WTC11 (cell line): ENCODE measurements at regions not wholly inside any gene's neighbourhood (a gene's known extent, or its start where the extent isn't known, plus 50 kb on each side); places are given as distances from the start of the nearest gene placed in this dataset.
A peak's percentile ranks its signal among the peaks of the same experiment; 100 is the strongest.

Experiments
- ATAC-seq: fragments of 200-7000 bp; cut with Tn5 transposase; 2 replicates; pipeline ENCODE4 v1.10.0; 2021; ENCODE audit warnings: mild to moderate bottlenecking, moderate library complexity
- CTCF ChIA-PET: fragments of 300-600 bp; sonication (Branson Sonifier 250); formaldehyde crosslinking; loops from one replicate; lab custom pipeline; 2021; ENCODE audit warnings: antibody characterized with exemption; lab: Charles Lee
- POLR2A ChIA-PET: fragments of 350-600 bp; sonication (Branson Sonifier 250); formaldehyde crosslinking; loops from one replicate; lab custom pipeline; 2021; ENCODE audit warnings: antibody characterized with exemption; lab: Charles Lee
- DNase-seq: peaks from one replicate; pipeline ENCODE4 v3.0.0; 2021; ENCODE audit warnings: low spot score
- H3K27ac Mint-ChIP-seq: 2 replicates; pipeline ENCODE4 v1.8.0; 2021; ENCODE audit warnings: mixed read lengths
- H3K27me3 Mint-ChIP-seq: 2 replicates; pipeline ENCODE4 v1.8.0; 2021; ENCODE audit warnings: low read depth, mild to moderate bottlenecking, moderate library complexity, mixed read lengths
- H3K36me3 Mint-ChIP-seq: 2 replicates; pipeline ENCODE4 v1.8.0; 2021; ENCODE audit warnings: mixed read lengths
- H3K4me1 Mint-ChIP-seq: 2 replicates; pipeline ENCODE4 v1.8.0; 2022; ENCODE audit warnings: mixed read lengths
- H3K4me3 Mint-ChIP-seq: 2 replicates; pipeline ENCODE4 v1.8.0; 2021; ENCODE audit warnings: mild to moderate bottlenecking, moderate library complexity, mixed read lengths
- H3K9me3 Mint-ChIP-seq: 2 replicates; pipeline ENCODE4 v1.8.0; 2021; ENCODE audit warnings: mixed read lengths
- ATF6 ChIP-seq: sonication (generic); formaldehyde crosslinking; IDR thresholded peaks from 2 replicates; pipeline ENCODE4 v1.8.1; 2023; ENCODE audit warnings: mild to moderate bottlenecking, missing genetic modification reagents
- CTCF ChIP-seq: fragments of 200-600 bp; IDR thresholded peaks from 2 replicates; pipeline ENCODE4 v1.8.0; 2022; ENCODE audit warnings: antibody characterized with exemption
- E2F1 ChIP-seq: sonication (generic); formaldehyde crosslinking; IDR thresholded peaks from 2 replicates; pipeline ENCODE4 v1.8.0; 2022; ENCODE audit warnings: mild to moderate bottlenecking, missing genetic modification reagents
- E2F4 ChIP-seq: sonication (generic); formaldehyde crosslinking; IDR thresholded peaks from 2 replicates; pipeline ENCODE4 v1.8.1; 2022; ENCODE audit warnings: low read depth, mild to moderate bottlenecking, moderate library complexity, missing genetic modification reagents, borderline replicate concordance
- ERG ChIP-seq: fragments of 250-450 bp; sonication (Bioruptor Pico); IDR thresholded peaks from 2 replicates; pipeline ENCODE4 v1.8.0; 2021; ENCODE audit warnings: mild to moderate bottlenecking
- ESRRA ChIP-seq: sonication (generic); formaldehyde crosslinking; IDR thresholded peaks from 2 replicates; pipeline ENCODE4 v1.8.1; 2022; ENCODE audit warnings: mild to moderate bottlenecking, missing genetic modification reagents, borderline replicate concordance
- ETV6 ChIP-seq: sonication (generic); formaldehyde crosslinking; IDR thresholded peaks from 2 replicates; pipeline ENCODE4 v1.8.1; 2022; ENCODE audit warnings: mild to moderate bottlenecking, missing genetic modification reagents
- GTF2I ChIP-seq: fragments of 250-450 bp; sonication (Bioruptor Pico); conservative IDR thresholded peaks from 2 replicates; pipeline ENCODE4 v1.4.0; 2021; ENCODE audit warnings: mild to moderate bottlenecking
- IRF2 ChIP-seq: sonication (generic); formaldehyde crosslinking; IDR thresholded peaks from 2 replicates; pipeline ENCODE4 v1.8.0; 2022; ENCODE audit warnings: low read depth, missing genetic modification reagents, borderline replicate concordance
- JUN ChIP-seq: sonication (generic); formaldehyde crosslinking; IDR thresholded peaks from 2 replicates; pipeline ENCODE4 v1.8.0; 2023; ENCODE audit warnings: mild to moderate bottlenecking, missing genetic modification reagents
- MLX ChIP-seq: sonication (generic); formaldehyde crosslinking; IDR thresholded peaks from 2 replicates; pipeline ENCODE4 v1.8.1; 2023; ENCODE audit warnings: mild to moderate bottlenecking, missing genetic modification reagents, moderate library complexity
- NR1H2 ChIP-seq: sonication (generic); formaldehyde crosslinking; IDR thresholded peaks from 2 replicates; pipeline ENCODE4 v1.9.0; 2021; ENCODE audit warnings: mild to moderate bottlenecking, moderate library complexity, missing genetic modification reagents
- RORB ChIP-seq: fragments of 250-450 bp; sonication (Bioruptor Pico); IDR thresholded peaks from 2 replicates; pipeline ENCODE4 v1.9.0; 2021; ENCODE audit warnings: mild to moderate bottlenecking
- SMAD3 ChIP-seq: sonication (generic); formaldehyde crosslinking; IDR thresholded peaks from 2 replicates; pipeline ENCODE4 v1.8.0; 2022; ENCODE audit warnings: missing genetic modification reagents, mild to moderate bottlenecking, borderline replicate concordance
- SOX15 ChIP-seq: fragments of 250-450 bp; sonication (Bioruptor Pico); IDR thresholded peaks from 2 replicates; pipeline ENCODE4 v1.9.0; 2021; ENCODE audit warnings: mild to moderate bottlenecking
- SP1 ChIP-seq: sonication (generic); formaldehyde crosslinking; conservative IDR thresholded peaks from 2 replicates; pipeline ENCODE4 v1.8.1; 2022; ENCODE audit warnings: missing genetic modification reagents
- TEAD1 ChIP-seq: sonication (generic); formaldehyde crosslinking; IDR thresholded peaks from 2 replicates; pipeline ENCODE4 v1.8.0; 2022; ENCODE audit warnings: mild to moderate bottlenecking, missing genetic modification reagents
- ZNF317 ChIP-seq: sonication (generic); formaldehyde crosslinking; IDR thresholded peaks from 2 replicates; pipeline ENCODE4 v1.8.1; 2023; ENCODE audit warnings: low read depth, mild to moderate bottlenecking, moderate library complexity, missing genetic modification reagents, borderline replicate concordance
- ZNF396 ChIP-seq: fragments of 250-450 bp; sonication (Bioruptor Pico); IDR thresholded peaks from 2 replicates; pipeline ENCODE4 v1.8.0; 2021; ENCODE audit warnings: mild to moderate bottlenecking, moderate library complexity, borderline replicate concordance
- ZNF416 ChIP-seq: fragments of 250-450 bp; sonication (Bioruptor Pico); IDR thresholded peaks from 2 replicates; pipeline ENCODE4 v1.9.0; 2021; ENCODE audit warnings: mild to moderate bottlenecking, inconsistent platforms
- TF ChIP-seq, protein P1 (sequence below): sonication (generic); formaldehyde crosslinking; IDR thresholded peaks from 2 replicates; pipeline ENCODE4 v1.8.1; 2023; ENCODE audit warnings: mild to moderate bottlenecking, moderate library complexity, missing genetic modification reagents
- TF ChIP-seq, protein P2 (sequence below): sonication (generic); formaldehyde crosslinking; IDR thresholded peaks from 2 replicates; pipeline ENCODE4 v1.8.1; 2022; ENCODE audit warnings: missing genetic modification reagents, borderline replicate concordance
- TF ChIP-seq, protein P3 (sequence below): fragments of 250-450 bp; sonication (Bioruptor Pico); IDR thresholded peaks from 2 replicates; pipeline ENCODE4 v1.9.0; 2021; ENCODE audit warnings: moderate library complexity, mild to moderate bottlenecking, inconsistent platforms, borderline replicate concordance

DNA sequence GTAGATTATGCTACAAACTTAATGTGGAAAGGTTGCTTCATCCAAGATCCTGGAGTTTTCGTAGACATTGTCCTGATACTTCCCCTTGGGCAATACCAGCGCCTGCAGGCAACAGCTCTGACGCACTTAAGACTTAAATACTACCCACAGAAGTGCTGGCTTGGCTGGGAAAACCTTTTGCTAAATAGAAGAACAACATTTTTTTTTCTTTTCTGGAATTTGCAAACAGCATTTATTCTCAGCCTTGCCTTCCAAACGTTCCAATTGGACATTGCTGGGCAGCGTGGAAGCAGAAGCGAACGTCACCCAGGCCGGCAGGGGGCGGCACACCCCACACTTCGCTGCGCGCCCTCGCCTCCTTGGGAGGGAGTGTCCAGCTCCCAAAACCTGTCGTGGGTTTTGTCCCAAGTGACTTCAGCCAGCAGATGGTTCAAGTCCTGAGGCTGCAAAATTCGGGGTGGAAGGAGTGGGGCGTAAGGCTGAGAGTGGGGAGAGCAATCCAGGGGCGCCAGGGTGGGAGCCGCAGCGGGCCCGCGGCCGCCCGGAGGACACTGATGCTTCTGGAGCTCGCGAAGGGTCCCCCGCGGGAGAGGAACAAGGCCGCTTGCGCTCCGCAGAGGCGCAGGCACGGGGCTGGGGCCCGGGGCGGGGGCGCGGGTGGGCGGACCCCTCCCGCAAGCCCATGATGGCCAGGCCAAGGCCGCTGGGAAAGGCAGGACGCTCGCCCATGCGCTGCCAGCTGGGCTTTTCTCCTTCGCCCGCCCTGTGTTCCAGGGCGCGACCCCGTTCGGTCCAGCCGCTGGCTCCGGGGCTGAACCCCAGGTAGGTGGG is 60.8 kb upstream of the MAP3K4 start:
- DNase-seq (peak; percentile 77), ATAC-seq (peak; percentile 76)
- ChIA-PET POLR2A (interaction anchor here (0.6 kb wide), 1 partner anchor 49 kb away, joined by 3 read pairs; no protein-coding TSS in a partner anchor), CTCF (interaction anchor here (0.6 to 3.8 kb wide), 46 partner anchors 8 to 1052 kb away, joined by 3 to 38 read pairs (median 4); partner anchors contain the start of gene MAP3K4)
- Mint-ChIP-seq H3K36me3 (no peaks in the 10 kb centered on the region), H3K27me3 (peaks cover 11% of the 10 kb centered on the region), H3K9me3 (peaks cover 6% of the 10 kb centered on the region), H3K4me1 (peaks cover 16% of the 10 kb centered on the region), H3K4me3 (peak overlapping the region; percentile 77)
- TF ChIP-seq NR1H2 (CRISPR knock-in tag): no peak
- no peak for TF ChIP-seq ERG (CRISPR knock-in tag)
- no peak for TF ChIP-seq ZNF317 (CRISPR knock-in tag)
- TF ChIP-seq CTCF: peak; percentile 92
- TF ChIP-seq JUN (CRISPR knock-in tag): no peak
- TF ChIP-seq GTF2I: no peak
- peak; percentile 15; the same call in 1 of the 2 replicates for TF ChIP-seq TEAD1 (CRISPR knock-in tag)
- TF ChIP-seq, protein P1, sequence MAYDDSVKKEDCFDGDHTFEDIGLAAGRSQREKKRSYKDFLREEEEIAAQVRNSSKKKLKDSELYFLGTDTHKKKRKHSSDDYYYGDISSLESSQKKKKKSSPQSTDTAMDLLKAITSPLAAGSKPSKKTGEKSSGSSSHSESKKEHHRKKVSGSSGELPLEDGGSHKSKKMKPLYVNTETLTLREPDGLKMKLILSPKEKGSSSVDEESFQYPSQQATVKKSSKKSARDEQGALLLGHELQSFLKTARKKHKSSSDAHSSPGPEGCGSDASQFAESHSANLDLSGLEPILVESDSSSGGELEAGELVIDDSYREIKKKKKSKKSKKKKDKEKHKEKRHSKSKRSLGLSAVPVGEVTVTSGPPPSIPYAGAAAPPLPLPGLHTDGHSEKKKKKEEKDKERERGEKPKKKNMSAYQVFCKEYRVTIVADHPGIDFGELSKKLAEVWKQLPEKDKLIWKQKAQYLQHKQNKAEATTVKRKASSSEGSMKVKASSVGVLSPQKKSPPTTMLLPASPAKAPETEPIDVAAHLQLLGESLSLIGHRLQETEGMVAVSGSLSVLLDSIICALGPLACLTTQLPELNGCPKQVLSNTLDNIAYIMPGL (CRISPR knock-in tag): peak; percentile 28; the same call in 1 of the 2 replicates
- TF ChIP-seq E2F4 (CRISPR knock-in tag): no peak
- no peak for TF ChIP-seq ZNF416 (CRISPR knock-in tag)
- TF ChIP-seq SOX15 (CRISPR knock-in tag): no peak
- 0 out of 2 replicates have a peak, but pooled peaks have one; percentile 38 for TF ChIP-seq ETV6 (CRISPR knock-in tag)
- no peak for TF ChIP-seq SP1 (CRISPR knock-in tag)
- no peak for TF ChIP-seq MLX
- TF ChIP-seq IRF2: no peak
- TF ChIP-seq ZNF396 (CRISPR knock-in tag): no peak
- no peak for TF ChIP-seq ATF6 (CRISPR knock-in tag)
- no peak for TF ChIP-seq ESRRA (CRISPR knock-in tag)
- TF ChIP-seq E2F1 (CRISPR knock-in tag): no peak
- no peak for TF ChIP-seq SMAD3 (CRISPR knock-in tag)
- TF ChIP-seq RORB (CRISPR knock-in tag): no peak
- TF ChIP-seq, protein P2, sequence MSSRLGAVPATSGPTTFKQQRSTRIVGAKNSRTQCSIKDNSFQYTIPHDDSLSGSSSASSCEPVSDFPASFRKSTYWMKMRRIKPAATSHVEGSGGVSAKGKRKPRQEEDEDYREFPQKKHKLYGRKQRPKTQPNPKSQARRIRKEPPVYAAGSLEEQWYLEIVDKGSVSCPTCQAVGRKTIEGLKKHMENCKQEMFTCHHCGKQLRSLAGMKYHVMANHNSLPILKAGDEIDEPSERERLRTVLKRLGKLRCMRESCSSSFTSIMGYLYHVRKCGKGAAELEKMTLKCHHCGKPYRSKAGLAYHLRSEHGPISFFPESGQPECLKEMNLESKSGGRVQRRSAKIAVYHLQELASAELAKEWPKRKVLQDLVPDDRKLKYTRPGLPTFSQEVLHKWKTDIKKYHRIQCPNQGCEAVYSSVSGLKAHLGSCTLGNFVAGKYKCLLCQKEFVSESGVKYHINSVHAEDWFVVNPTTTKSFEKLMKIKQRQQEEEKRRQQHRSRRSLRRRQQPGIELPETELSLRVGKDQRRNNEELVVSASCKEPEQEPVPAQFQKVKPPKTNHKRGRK (CRISPR knock-in tag): no peak
- TF ChIP-seq, protein P3, sequence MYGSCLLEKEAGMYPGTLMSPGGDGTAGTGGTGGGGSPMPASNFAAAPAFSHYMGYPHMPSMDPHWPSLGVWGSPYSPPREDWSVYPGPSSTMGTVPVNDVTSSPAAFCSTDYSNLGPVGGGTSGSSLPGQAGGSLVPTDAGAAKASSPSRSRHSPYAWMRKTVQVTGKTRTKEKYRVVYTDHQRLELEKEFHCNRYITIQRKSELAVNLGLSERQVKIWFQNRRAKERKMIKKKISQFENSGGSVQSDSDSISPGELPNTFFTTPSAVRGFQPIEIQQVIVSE (CRISPR knock-in tag): no peak
- TF ChIP-seq, all 79 proteins: peak for 4
- H3K27ac Mint-ChIP-seq: no peak overlapping the region
